Omental fat pad (tissue), 3 donors: ENCODE measurements at regions not wholly inside any gene's neighbourhood (a gene's known extent, or its start where the extent isn't known, plus 50 kb on each side); places are given as distances from the start of the nearest gene placed in this dataset. TPM values are rescaled to one million over a fixed set of nuclear protein-coding genes. Genes with fewer than 3 reads are reported as not detected.
"Not testable (repeated sequence)": the region's sequence is repeated elsewhere in the genome, so short reads cannot be mapped to it uniquely, and the experiment has no call there.

ENCODE experiments used
- ATAC-seq: fragments of 150-250 bp; one replicate; pipeline ENCODE4 v1.9.1; 2016; ENCODE audit warnings: mild to moderate bottlenecking, moderate library complexity; ENCODE audit not compliant: low FRiP score
- DNase-seq: peaks from one replicate; pipeline ENCODE4 v3.0.0-alpha.2; 2019; ENCODE audit warnings: low spot score
- CTCF ChIP-seq, 3 donors: fragments of 450-650 bp; IDR thresholded peaks; one replicate each; pipeline ENCODE4 v1.5.1; 2016 to 2017; ENCODE audit warnings: antibody characterized with exemption in 3 of 3, mild to moderate bottlenecking in 3 of 3, moderate library complexity in 2 of 3
- small RNA-seq: library from RNA; depleted of rRNA; stranded (forward); fragments of <200 nt; gene quantifications from one replicate; pipeline ENCODE3, GENCODE V24; 2016

DNA sequence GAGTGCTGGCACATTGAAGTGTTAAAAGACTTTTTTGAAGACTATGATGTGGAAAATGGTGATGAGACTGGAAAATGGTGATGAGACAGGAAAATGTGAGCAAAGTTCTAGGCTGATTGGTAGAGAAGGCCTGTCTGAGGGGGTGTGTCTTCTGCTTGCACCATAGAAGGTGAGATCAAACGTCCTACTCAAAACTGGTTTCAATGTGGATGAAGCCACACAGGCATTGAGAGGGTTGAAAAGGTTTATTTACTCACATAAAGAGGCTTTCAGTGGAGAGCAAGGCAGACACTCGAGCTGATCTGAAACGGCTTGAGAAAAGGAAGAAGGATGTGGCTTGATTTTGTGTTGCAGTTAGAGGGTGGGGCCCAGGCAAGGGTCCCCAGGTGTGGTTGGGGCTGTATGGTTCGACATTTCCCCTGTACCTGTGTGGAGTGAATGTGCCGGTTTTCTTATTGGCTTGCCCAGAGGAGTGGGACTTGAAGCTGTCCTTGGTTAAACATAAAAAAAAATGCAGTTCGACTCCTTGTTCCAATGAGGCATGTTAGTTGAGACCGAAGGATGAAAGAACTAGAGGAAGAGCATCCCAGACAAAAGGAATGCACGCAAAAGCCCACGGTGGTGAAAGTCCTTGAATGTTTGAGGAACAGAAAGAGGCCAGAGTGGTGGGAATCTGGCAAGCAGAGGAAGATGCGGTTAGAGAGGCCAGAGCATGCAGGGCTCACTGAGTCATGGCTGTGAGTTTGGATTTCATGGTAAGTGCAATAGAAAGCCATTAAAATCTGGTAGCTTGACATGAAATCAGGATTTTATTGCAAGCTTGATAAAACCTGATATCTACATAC is 172.3 kb downstream of the EPM2A start:
- no peak for ATAC-seq
- no peak for DNase-seq
- no peak for TF ChIP-seq CTCF (IDR thresholded peaks at IDR 0.05)

- no peak for TF ChIP-seq CTCF (IDR thresholded peaks at IDR 0.05)
- no peak for ATAC-seq
Measured at GRCh38 chr6:145564553-145564952, 170.8 kb downstream of the EPM2A start.

GRCh38 chr6:145567684-145568252 is 167.6 kb downstream of the EPM2A start:
- no peak for ATAC-seq
- TF ChIP-seq CTCF (IDR thresholded peaks at IDR 0.05), result no peak
- DNase-seq, result no peak

More at GRCh38 chr6:145564553-145564952, 170.8 kb downstream of the EPM2A start:
- DNase-seq, result no peak

- ATAC-seq (no peak), DNase-seq (no peak)
- no peak for TF ChIP-seq CTCF (IDR thresholded peaks at IDR 0.05)
Measured at GRCh38 chr6:145569140-145569539, 166.2 kb downstream of the EPM2A start.

DNA sequence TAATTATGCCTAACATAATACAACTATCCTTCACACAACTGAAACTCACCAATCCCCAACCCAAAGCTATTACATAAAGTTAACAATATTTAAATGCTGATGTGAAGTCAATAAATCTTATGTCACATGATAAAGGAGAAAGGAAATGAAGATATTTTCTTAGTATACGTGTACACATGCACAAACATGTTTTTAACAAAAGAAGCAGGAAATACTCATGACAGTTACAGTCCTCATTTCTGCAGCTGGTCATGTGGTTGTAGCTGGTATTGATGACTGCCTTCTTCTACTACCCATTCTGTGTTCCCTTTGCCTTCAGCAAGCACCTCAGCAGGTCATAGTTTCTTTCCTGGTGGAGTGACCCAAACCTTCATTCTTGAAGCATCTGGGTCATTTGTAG is 165.0 kb downstream of the EPM2A start:
- not testable (repeated sequence) for DNase-seq, ATAC-seq

DNA sequence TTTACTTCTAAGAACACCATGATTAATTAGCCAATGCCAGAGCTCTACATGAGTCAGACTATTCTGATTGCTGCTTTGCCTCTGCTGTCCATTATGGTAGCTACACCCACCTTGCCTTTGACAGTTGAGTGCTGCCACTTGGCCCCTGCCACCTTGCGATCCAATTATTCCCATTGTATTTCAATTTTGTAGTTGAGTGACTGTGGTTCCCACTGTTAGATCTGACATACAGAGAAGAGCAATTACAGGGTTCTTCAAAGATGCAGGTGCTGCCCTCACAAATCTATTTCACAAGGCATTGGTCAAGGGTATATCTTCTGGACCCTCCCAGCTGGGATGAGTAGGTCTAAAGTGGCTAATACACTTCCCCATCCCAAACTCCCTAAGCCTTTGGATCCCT is 161.1 kb downstream of the EPM2A start:
- not testable (repeated sequence) for DNase-seq, ATAC-seq

Small RNA genes lying in the stretch of these regions (small RNA-seq; reads per million reads assigned to genes)
- not detected for gene RNU1-33P
